Heart left ventricle (tissue), 13 donors: ENCODE measurements at regions not wholly inside any gene's neighbourhood (a gene's known extent, or its start where the extent isn't known, plus 50 kb on each side); places are given as distances from the start of the nearest gene placed in this dataset.

Experiments
- CTCF ChIP-seq, 12 donors: fragments of 200-600 bp; sonication (generic) in 4 of 12; IDR thresholded peaks; one replicate each; pipeline versions ENCODE4 v1.5.0 to v1.8.0; 2018 to 2022; ENCODE audit warnings: antibody characterized with exemption in 12 of 12, mild to moderate bottlenecking in 5 of 12
- POLR2A ChIP-seq, 2 donors: fragments of 450-650 bp; IDR thresholded peaks; one replicate each; pipeline ENCODE4 v1.6.1; 2017; ENCODE audit warnings: antibody characterized with exemption in 2 of 2, mild to moderate bottlenecking in 2 of 2, moderate library complexity in 2 of 2
- donor health status: ischemic (EF 13 %, LVEDD 7.1; RV severe dilation, severe dysfunction).
- donor health status: DM: no; HTN: yes; CAD: no.
- donor health status: DM: no; HTN: no; CAD: no.
- donor health status: ischemic (EF 25% LVEDD 6.9; RV normal size, moderate dysfunction).
- donor health status: ischemic (EF 25% LVEDD 5.7; RV mildly dilated, moderate dysfunction).
- donor health status: ischemic (EF 35%, LVEDD 5.7; RV mildly dilated, moderate dysfunction).
- donor health status: nonischemic (EF 11% LVEDD 7.7; RV severe dilation, severe dysfunction).
- donor health status: DM: yes; HTN: yes; CAD: no.
- donor health status: PGD.
- donor health status: ischemic (EF 29% LVEDD 5.4; RV normal size, mild dysfunction).
- donor health status: nonischemic (EF 23%, LVEDD 6.1; RV moderate dilation, normal function).

- TF ChIP-seq POLR2A (IDR thresholded peaks at IDR 0.05): no peak
- TF ChIP-seq CTCF (IDR thresholded peaks at IDR 0.05): no peak
These were observed 839.3 kb upstream of the WWC1 start for GRCh38 chr5:167452136-167452535.
